ENCODE measurements at regions not wholly inside any gene's neighbourhood (a gene's known extent, or its start where the extent isn't known, plus 50 kb on each side); places are given as distances from the start of the nearest gene placed in this dataset.
"Not testable (repeated sequence)": the region's sequence is repeated elsewhere in the genome, so short reads cannot be mapped to it uniquely, and the experiment has no call there.

DNA sequence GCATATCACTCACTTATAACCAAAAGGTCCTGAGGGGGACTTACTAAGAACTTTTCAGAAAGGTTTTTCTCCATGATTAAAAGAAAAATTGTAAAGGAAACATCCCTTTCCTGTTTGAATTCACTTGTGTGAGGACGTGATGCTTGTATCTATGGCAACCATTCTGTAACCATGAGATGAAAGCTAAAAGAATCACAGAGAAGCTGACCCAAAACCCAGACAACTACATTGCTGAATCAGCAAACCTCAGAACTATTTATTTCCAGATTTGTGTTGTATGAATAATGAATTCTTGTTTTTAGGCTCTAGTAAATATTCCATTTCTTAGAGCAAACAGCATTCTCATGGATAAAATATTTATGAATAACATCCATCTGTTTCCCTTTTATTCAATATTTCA is 91.2 kb downstream of the RCHY1 start:
- FAIRE-seq: no peak
- no peak for DNase-seq (ENCODE audit: low spot score)

DNA sequence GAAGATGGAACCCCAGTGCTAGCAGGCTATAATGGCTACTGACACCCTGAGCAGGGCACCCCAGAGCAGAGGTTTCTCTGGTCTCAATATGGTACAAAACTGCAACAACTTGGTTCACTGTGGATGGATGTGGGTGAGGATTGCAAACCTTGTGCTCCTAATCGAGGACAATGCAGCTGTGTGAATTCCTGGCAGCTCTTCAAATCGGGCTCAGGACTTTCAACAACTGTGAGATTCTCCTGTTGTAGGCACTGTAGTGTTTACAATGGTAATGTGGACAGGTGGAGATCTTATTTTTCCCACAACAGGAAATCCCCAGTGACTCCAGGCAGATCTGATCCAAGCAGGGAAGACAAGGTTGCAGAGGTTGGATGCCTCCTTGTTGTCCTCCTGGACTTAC is 101.5 kb downstream of the RCHY1 start:
- DNase-seq (ENCODE audit: low spot score): no peak

DNA sequence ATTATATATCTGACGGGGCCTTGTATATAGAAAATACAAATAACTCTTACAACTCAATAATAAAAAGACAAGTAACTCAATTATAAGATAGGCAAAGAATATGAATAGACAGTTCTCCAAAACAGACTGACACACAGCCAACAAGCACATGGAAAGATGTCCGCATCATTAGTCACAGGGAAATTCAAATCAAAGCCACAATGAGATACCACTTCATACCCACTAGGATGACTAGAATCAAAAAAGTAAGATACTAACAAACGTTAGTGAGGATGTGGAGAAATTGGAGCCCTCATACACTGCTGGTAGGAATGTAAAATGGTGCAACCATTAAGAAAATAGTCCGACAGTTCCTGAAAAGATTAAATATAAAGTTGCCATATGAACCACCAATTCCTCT is 115.7 kb downstream of the RCHY1 start:
- no peak for DNase-seq (ENCODE audit: low spot score)
- FAIRE-seq: no peak

More for the DNA sequence above, 101.5 kb downstream of the RCHY1 start:
- peak; percentile 30 for FAIRE-seq

DNA sequence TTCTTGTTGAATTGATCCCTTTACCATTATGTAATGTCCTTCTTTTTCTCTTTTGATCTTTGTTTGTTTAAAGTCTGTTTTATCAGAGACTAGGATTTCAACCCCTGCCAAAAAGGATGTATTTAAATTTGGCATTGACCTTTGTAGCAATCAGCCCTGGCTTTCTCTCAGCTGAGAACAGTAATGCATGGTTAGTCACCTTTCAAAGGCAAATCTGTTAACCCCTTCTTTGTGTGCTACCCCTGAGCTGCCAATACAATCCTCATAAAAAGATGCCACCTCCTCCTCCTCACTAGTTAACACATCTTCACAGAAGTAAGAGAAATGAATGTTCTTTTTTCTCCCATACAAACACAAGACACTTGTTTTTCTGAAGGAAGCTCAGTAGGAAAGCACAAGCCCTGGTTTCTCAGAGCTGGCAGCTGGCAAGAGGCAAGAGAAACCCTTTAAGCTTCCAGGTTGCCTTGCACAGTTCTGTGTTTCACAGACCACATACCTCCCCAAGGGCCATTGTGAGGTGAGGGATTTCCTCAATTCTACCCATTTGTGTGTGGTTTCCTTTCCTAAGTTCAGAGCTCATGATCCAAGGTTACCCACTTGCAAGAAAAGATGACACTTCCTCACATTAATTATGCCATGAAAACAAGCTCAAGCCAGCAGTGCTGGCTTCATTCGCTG is 122.6 kb downstream of the RCHY1 start:
- FAIRE-seq: no peak
- DNase-seq (ENCODE audit: low spot score): no peak

DNA sequence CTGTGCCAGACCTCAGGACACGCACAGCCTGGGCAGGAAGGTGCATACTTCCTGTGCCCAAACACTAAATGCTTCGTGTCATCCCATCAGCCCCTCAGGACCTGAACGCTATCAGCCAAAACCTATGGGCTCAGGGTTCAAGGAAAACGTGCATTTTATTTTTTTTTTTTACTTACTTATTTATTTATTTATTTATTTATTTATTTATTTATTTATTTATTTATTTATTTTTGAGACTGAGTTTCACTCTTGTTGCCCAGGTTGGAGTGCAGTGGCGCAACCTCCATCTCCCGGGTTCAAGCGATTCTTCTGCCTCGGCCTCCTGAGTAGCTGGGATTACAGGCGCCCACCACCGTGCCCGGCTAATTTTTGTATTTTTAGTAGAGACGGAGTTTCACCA is 127.8 kb downstream of the RCHY1 start:
- FAIRE-seq; DNase-seq (ENCODE audit: low spot score): not testable (repeated sequence)

DNA sequence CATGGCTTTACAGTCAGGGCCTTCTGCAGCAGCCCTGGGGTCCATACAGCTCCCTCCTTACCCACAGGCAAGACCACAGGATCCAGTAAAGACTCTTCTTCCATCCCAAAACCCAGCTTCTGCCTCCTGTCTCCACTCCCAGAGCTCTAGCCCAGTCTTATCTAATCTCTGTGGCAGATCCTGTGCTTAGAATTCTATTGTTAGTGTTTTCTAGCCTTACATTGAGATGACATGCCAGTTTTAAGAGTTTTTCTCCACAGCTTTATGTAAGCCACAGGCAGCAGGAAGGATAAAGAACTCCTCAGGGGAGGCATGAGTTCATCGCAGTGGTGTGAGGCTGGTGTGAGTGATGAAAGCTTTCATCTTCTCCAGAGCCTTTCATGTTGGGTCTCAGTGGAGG is 129.1 kb downstream of the RCHY1 start:
- no peak for DNase-seq (ENCODE audit: low spot score)
- no peak for FAIRE-seq

DNA sequence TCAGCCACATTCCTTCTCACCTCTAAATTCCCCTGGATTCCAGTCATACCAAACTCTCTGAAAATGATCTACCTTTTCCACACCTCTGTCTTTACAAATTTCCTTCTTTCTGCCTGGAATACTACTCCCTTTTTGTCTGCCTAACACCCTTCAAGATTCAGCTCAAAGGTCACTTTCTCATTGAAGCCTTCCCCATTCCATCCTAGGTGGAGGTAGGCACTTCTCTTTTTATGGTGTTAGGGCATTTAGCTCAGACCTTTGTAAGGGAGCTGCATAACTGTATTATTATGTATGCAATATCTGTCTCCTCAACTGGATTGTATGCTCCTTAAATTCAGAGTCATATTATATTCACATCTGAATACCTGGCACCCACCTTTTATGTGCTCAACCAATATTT is 137.7 kb downstream of the RCHY1 start:
- no peak for FAIRE-seq
- DNase-seq (ENCODE audit: low spot score): no peak

DNA sequence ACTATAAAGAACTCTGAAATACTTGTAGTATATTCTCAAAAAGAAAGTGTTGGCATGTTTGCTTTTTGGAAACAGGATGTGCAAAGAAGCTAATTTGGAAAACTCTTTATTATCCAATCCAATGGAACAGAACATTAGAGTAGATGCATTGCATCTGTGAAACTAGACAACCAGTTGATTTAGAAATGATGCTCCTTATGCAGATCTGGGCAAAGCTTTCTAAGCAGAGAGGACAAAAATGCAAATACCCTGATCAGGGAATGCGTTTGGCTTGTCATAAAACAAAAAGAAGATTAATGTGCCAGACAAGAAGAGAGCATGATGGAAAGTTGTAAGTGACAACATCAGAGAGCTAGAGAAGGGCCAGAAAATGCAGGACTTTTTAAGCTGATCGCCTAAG is 142.3 kb downstream of the RCHY1 start:
- DNase-seq (ENCODE audit: low spot score) (no peak), FAIRE-seq (no peak)

DNA sequence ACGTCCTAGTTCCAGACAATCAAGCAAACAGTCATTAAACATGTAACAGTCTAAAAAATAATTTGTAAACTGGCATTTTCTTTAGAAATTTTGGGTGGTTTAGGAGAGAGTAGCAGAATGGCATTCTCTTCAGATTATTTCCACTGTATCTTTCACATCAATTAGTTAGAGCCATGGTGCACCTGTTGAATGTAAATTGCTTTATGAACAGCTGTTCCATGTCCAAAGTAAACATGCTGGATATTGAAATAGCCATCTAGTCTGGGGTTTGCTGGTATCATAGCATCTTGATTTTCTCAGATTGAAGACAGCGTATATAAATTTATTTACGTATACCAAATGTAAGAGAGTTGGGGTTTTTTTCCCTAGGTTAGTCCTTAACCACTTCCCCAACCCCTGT is 143.6 kb downstream of the RCHY1 start:
- DNase-seq (ENCODE audit: low spot score) (no peak), FAIRE-seq (no peak)

DNA sequence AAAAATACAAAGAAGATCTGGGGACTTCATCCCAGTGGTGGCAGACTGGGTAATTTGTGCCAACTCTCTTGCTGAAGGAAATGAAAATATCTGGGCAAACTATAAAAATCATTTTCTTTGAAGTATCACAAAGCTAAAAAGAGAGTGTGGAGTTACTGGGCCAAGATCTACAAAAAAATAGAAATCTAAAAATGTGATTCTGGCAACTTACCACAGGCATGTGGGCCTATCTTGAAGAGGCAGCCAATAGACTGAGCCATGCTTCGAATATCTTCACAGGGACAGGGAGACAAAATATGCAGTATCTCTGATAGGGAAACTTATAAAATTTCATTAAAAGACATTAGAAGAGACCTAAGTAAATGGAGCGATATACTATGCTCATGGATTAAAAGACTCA is 168.8 kb downstream of the RCHY1 start:
- no peak for FAIRE-seq
- no peak for DNase-seq (ENCODE audit: low spot score)

DNA sequence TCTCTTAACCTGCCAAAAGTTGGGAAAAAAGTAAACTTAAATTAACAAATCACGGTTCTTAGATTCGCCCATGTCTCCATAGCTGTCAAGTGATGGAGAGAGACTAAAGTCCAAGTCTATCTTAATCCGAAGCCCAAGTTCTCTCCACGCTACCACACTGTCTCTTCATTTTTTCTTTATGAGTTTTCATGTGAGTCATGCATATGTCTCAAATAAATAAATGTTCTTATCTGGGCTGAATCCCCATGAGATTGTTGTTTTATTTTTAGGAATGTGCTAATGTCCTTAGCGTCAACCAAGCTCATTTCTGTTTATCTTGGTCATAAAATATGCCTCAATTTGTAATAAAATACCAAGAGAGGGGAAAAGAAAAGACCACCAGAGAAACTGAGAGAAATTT is 169.3 kb downstream of the RCHY1 start:
- peak; percentile 9 for DNase-seq (ENCODE audit: low spot score)
- no peak for FAIRE-seq

DNA sequence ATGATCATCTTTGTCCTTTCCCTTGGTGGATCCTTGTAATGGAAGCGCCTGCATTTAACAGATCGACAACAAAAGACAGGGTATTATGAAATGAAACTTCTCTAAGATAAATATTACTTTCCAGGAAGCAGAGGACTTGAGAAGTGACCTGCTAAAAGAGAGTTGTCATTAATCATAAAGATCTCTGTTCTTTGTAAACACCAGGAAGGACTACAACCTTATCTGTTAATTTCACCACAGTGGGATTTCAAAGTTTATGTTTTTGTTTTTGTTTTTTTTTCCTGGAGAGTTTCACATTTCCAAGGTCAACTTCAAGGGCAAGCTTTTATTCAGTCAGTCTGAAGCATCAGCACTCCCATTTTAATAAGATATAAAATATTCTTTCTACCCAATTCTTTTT is 170.9 kb downstream of the RCHY1 start:
- DNase-seq (ENCODE audit: low spot score) (no peak), FAIRE-seq (no peak)

DNA sequence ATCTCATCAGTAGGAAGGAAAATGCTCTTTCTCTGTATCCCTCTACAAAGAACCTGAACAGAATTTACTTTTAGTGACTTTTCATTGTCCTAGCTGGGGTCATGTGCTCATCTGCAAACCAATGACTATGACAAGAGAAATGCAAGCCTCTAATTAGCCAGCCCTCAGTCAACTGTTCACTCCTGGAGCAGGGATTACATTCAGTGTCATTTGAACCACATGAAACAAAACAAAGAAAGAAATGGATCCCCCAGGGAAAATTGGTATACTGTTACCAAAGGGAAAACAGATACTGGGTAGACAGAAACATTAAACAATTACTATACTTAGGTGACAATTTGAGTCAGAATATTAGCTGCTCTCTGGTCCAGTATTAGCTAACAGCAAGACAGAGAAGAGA is 173.6 kb downstream of the RCHY1 start:
- DNase-seq (ENCODE audit: low spot score) (no peak), FAIRE-seq (no peak)

DNA sequence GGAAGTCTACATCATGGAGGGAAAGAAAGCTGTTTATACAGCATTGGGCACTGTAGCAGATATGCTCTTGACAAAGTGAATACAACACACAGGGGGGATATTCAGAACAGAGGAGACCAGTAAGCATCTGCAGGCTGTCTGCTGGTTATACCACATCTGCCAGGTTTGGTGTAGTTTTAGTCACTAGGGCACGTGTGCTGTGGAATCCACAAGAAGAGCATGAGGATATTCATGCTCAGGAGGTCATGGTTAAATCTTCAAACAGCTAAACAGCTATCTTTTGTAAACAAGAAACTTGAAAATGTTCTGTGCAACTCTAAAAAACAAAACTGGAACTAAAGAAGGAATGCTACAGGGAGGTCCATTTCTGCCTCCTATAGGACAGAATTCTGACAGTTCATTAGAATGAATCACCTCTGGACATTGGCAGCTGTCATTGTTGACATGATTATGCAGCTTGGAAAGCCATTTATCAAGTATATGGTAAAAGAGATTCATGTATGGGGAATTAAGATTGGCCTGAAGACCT is 175.8 kb downstream of the RCHY1 start:
- FAIRE-seq (no peak), DNase-seq (ENCODE audit: low spot score) (no peak)

DNA sequence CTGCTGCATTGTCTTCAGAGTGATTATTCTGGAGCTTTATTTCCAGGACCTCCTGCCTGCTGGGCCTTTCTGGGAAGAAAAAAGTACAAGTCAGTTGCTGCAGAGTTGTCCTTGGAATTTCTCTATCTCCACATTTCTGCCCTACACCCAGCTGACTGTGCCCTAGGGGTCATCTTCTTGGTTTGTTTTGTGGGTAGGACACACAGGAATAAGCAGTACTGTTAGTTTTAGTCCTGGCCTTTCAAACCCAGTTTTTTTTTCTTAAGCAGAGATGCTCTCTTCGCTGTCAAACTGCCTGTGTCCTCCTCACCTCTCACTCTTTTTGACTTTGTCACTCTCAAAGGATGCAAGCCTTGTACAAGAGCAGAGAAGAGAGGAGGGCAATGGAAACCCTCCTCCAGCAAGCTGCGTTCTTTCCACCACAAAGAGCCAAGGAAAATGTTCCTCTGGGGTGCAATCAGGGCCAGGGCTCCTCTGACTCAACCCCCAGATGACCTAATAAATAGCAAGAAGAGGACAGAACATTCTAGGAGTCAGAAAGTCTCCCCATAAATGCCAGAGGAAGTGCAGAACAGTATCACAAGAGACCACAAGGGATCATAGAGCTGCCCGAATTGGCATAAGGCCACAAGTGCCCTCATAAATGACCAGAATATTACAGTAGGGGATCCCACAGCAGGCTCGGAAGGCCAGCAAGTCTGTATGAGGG is 186.2 kb downstream of the RCHY1 start:
- DNase-seq (ENCODE audit: low spot score) (no peak), FAIRE-seq (no peak)

DNA sequence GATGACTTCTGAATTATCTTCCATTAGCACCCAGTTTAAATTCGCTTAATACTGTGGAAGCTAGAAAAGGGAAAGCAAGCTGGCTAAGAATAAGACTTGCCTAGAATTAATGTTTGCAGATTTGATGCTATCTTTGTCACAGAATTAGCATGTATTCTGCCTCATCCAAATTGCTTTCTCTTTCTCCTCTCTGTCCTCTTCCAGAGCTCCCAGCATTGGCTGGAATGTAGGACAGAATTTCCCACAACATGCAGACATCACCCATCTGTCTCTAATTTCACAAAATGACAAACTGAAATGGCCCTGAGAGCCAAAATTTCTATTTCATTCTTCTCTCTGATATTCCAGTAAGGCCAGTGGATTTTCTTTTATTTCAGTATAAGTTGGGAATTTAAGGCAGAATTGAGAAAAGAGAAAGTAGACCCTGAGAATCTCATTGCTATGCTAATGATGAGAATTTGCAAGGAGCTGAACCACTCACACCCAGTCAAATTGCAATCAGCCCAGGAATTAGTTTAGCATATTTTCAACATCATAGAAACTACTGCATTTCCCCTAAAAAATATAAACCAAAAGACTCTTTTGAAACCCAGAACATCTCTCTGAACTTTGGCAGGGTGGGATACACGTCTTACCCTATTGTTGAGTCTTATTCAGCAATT is 188.8 kb downstream of the RCHY1 start:
- DNase-seq (ENCODE audit: low spot score) (no peak), FAIRE-seq (no peak)

DNA sequence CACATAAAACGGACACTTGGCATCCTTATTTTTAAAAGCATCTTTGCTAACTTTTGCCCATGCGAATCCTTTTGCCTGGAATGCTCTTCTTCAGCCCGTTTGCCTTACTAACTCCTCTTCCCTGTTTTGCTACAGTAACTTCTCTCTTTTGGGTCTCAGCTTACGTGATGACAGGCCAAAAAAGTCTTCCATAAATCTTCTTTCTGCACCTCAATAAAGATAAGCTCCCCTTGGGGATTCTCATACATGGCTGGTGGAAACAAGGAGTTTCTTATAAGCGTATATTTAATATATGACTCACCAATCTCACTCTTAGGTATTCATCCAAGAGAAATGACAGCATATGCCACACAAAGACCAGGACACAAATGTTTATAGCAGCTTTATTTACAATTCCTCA is 192.7 kb downstream of the RCHY1 start:
- no peak for DNase-seq (ENCODE audit: low spot score)
- FAIRE-seq: no peak

DNA sequence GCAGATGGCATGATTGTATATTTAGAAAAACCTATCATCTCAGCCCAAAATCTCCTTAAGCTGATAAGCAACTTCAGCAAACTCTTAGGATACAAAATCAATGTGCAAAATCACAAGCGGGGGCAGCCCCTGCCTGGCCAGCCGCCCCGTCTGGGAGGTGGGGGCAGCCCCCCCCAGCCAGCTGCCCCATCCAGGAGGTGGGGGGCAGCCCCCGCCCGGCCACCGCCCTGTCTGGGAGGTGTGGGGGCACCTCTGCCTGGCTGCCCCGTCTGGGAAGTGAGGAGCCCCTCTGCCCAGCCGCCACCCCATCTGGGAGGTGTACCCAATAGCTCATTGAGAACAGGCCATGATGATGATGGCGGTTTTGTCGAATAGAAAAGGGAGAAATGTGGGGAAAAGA is 196.6 kb downstream of the RCHY1 start:
- not testable (repeated sequence) for FAIRE-seq

DNA sequence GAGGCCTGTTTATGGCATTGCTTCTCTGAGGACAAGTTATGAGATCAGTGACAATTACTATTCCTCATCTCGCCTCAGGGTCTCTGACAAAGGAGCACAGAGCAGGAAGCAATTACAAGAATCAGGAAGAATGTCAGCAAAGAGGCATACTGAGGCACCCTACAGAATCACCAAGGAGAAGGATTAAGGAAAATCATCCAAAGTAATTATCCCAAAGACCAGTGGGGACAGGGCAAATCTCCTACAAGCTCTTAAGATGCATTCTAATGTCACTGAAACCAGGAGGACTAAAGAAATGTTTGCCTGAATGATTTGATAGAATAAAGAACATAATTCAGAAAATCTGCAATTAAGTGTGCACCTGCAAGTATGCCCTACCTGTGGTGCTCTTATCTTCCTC is 206.2 kb downstream of the RCHY1 start:
- DNase-seq (ENCODE audit: low spot score) (no peak), FAIRE-seq (no peak)

More for the DNA sequence above, 196.6 kb downstream of the RCHY1 start:
- not testable (repeated sequence) for DNase-seq (ENCODE audit: low spot score)

DNA sequence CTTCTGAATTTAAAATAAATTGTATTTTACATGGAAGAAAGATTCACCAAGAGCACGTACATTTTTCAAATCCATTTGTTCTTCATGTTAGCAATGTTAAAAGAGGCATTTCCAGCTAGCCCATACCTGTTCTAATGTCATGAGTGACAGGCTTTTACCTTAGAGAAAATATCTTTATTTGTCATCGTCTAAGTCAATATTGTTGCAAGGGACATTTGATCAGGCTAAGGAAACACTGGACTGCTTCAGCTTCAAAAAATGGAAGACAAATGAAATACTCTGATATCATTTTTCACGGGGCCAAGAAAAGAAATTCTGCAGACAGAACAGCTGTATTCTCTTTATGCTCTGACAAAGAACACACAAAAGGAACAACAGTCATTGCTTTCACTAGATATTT is 207.7 kb downstream of the RCHY1 start:
- DNase-seq (ENCODE audit: low spot score) (no peak), FAIRE-seq (no peak)

DNA sequence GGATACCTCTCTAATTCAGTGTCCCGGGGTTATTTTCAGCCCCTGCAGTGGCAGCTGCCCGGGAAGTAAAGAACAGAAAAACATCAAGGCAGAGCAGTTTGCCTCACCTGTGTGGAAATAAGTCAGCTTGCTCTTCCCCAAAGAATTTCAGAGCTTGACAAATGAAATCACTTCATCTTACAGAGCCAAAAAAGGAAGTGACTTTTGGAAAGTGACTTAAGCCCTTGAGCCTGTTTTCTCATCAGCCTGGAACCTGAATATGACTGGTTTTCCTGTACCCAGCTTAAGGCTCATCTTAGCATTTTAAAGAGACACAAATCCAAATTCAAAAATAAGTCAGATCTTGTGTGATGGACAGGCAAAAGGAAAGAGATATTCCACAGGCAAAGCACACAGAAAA is 211.6 kb downstream of the RCHY1 start:
- FAIRE-seq: no peak
- no peak for DNase-seq (ENCODE audit: low spot score)

DNA sequence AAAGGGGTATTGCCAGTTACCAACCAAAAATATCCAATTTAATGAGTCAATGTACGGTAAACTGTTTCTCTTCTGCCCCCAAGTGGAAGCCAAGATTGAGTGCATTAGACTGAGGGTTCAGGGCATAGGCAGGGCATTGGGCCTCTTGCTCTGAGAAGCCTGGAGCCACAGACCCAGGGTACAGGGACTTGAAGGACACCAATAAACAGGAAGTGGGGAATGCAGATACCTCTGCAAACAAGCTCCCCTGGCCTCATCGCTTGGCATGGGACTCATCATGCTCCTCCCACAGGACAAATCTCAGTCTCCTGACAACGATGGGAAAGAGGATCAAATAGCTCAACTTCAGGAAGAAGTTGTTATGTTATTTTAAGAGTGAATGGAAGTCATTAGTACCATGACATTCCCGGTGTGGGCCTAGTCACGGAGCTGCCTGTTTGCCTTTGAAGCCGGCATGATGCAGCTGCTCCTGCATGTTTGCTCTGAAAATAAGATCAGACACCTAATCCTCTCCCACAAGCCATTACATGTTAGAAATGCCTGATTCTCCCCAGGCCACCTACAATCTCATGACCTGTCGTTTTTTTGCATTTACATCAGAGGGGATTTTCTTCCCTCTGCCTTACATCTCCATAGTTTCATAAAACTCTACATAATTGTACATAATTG is 224.2 kb downstream of the RCHY1 start:
- no peak for FAIRE-seq

More for the DNA sequence above, 224.2 kb downstream of the RCHY1 start:
- peak; percentile 31 for DNase-seq (ENCODE audit: low spot score)

Measured in urothelium cell line (cell line).